RWPE2 (cell line): ENCODE measurements at regions not wholly inside any gene's neighbourhood (a gene's known extent, or its start where the extent isn't known, plus 50 kb on each side); places are given as distances from the start of the nearest gene placed in this dataset.
A peak's percentile ranks its signal among the peaks of the same experiment; 100 is the strongest.
"Not testable (repeated sequence)": the region's sequence is repeated elsewhere in the genome, so short reads cannot be mapped to it uniquely, and the experiment has no call there.

Source experiments
- ATAC-seq: fragments of 200-7000 bp; cut with Tn5 transposase; 3 replicates; pipeline ENCODE4 v1.9.1; 2021; ENCODE audit warnings: low read depth
- DNase-seq: peaks from one replicate; pipeline ENCODE4 v3.0.0-alpha.2; 2020; ENCODE audit warnings: low spot score
- H3K27ac ChIP-seq: fragments of 450-650 bp; 2 replicates; pipeline ENCODE4 v1.5.1; 2017; ENCODE audit warnings: mild to moderate bottlenecking; ENCODE audit not compliant: poor library complexity, severe bottlenecking
- H3K27me3 ChIP-seq: fragments of 250-450 bp; sonication (Bioruptor Pico); 2 replicates; pipeline ENCODE4 v1.5.1; 2021; ENCODE audit warnings: mild to moderate bottlenecking, moderate library complexity; ENCODE audit not compliant: insufficient read depth, poor library complexity, severe bottlenecking
- H3K36me3 ChIP-seq: fragments of 250-450 bp; sonication (Bioruptor Pico); 2 replicates; pipeline ENCODE4 v1.5.1; 2020; ENCODE audit warnings: low read depth, mild to moderate bottlenecking, moderate library complexity
- H3K4me1 ChIP-seq: fragments of 250-450 bp; sonication (Bioruptor Pico); 2 replicates; pipeline ENCODE4 v1.5.1; 2021; ENCODE audit warnings: mild to moderate bottlenecking, moderate library complexity; ENCODE audit not compliant: insufficient read depth, poor library complexity, severe bottlenecking
- H3K4me3 ChIP-seq: fragments of 250-450 bp; sonication (Bioruptor Pico); 2 replicates; pipeline ENCODE4 v1.5.1; 2021; ENCODE audit warnings: mild to moderate bottlenecking, moderate library complexity; ENCODE audit not compliant: severe bottlenecking
- H3K9me3 ChIP-seq: fragments of 250-450 bp; sonication (Bioruptor Pico); 2 replicates; pipeline ENCODE4 v1.5.1; 2021; ENCODE audit warnings: mild to moderate bottlenecking, moderate library complexity; ENCODE audit not compliant: severe bottlenecking

DNA sequence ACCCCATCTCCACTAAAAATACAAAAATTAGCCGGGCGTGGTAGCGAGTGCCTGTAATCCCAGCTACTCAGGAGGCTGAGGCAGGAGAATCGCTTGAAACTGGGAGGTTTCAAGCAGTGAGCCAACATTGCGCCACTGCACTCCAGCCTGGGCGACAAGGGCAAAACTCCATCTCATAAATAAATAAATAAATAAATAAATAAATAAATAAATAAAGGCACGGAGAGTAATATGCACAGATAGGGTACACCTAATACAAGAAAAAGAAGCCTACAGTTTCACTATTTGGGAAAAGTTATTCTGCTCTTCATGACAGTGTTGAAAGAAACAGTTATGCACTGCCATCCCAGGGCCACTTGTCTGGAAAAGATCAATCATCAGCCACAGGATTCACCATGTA is 285.2 kb downstream of the GOLGA6L6 start:
- H3K4me1 ChIP-seq, H3K36me3 ChIP-seq, H3K27me3 ChIP-seq, ATAC-seq, H3K27ac ChIP-seq, H3K4me3 ChIP-seq, DNase-seq, H3K9me3 ChIP-seq: not testable (repeated sequence)

DNA sequence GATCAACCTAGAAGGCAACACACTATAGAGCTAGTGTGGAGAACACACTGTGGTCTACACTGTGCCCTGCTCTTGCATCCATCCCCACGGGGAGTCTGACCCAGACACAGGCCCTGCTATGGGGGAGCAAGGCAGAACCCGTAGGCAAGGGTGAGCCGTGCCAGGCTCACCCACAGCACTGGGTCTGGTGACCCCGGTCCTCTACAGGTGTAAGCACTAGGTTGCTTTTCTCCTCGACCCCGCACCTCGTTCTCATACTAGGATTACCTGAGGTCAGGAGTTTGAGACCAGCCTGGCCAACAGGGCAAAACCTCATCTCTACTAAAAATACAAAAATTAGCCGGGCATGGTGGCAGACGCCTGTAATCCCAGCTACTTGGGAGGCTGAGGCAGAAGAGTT is 286.0 kb downstream of the GOLGA6L6 start:
- H3K27me3 ChIP-seq, DNase-seq, ATAC-seq, H3K27ac ChIP-seq, H3K9me3 ChIP-seq, H3K4me3 ChIP-seq, H3K4me1 ChIP-seq, H3K36me3 ChIP-seq: not testable (repeated sequence)

DNA sequence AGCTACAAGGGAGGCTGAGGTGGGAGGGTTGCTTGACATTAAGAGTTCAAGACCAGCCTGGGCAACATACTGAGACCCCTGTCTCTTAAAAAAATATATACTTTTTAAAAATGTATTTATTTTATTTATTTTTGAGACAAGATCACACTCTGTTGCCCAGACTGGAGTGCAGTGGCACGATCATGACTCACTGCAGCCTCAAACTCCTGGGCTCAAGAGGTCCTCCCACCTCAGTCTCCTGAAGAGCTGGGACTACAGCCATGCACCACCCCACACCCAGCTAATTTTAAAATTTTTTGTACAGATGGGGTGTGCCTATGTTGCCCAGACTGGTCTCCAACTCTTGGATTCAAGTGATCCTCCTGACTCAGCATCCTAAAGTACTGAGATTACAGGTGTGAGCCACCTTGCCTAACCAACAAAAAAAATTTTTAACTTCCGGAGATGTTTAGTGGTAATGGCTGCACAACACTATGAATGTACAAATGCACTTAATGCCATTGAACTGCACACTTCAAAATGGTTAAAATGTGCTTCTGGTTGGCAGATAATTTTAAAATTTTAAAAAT is 288.5 kb downstream of the GOLGA6L6 start:
- H3K36me3 ChIP-seq, H3K4me3 ChIP-seq, H3K27me3 ChIP-seq, DNase-seq, H3K27ac ChIP-seq, H3K4me1 ChIP-seq, ATAC-seq, H3K9me3 ChIP-seq: not testable (repeated sequence)

GRCh38 chr15:20252040-20252439 is 289.6 kb downstream of the GOLGA6L6 start:
- not testable (repeated sequence) for H3K9me3 ChIP-seq, H3K4me3 ChIP-seq, H3K27ac ChIP-seq, ATAC-seq, H3K27me3 ChIP-seq, H3K4me1 ChIP-seq, DNase-seq, H3K36me3 ChIP-seq

GRCh38 chr15:20251214-20252005 is 290.2 kb downstream of the GOLGA6L6 start:
- ATAC-seq, H3K4me3 ChIP-seq, H3K36me3 ChIP-seq, H3K9me3 ChIP-seq, H3K4me1 ChIP-seq, DNase-seq, H3K27ac ChIP-seq, H3K27me3 ChIP-seq: not testable (repeated sequence)

- not testable (repeated sequence) for DNase-seq, H3K36me3 ChIP-seq, H3K4me1 ChIP-seq, H3K27me3 ChIP-seq, H3K27ac ChIP-seq, ATAC-seq, H3K4me3 ChIP-seq, H3K9me3 ChIP-seq
These were observed 291.4 kb downstream of the GOLGA6L6 start for GRCh38 chr15:20250206-20250605.

- H3K27ac ChIP-seq, H3K4me1 ChIP-seq, H3K9me3 ChIP-seq, DNase-seq, ATAC-seq, H3K36me3 ChIP-seq, H3K27me3 ChIP-seq, H3K4me3 ChIP-seq: not testable (repeated sequence)
These were observed 292.0 kb downstream of the GOLGA6L6 start for GRCh38 chr15:20249677-20249970.

GRCh38 chr15:20248434-20248833 is 293.2 kb downstream of the GOLGA6L6 start:
- not testable (repeated sequence) for ATAC-seq, H3K9me3 ChIP-seq, H3K27me3 ChIP-seq, H3K36me3 ChIP-seq, DNase-seq, H3K27ac ChIP-seq, H3K4me3 ChIP-seq, H3K4me1 ChIP-seq

DNA sequence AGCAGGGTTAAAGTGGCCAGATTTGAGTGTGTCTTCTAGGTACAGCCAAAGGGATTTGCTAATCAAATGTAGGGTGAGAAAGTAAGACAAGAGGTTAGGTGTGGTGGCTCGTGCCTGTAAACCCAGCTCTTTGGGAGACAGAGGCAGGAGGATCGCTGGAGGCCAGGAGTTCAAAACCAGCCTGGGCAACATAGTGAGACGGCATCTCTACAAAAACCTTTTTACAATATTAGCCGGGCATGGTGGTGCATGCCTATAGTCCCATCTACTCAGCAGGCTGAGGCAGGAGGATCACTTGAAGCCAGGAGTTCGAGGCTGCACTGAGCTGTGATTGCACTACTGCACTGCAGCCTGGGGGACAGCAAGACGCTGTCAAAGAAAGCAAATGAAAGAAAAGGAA is 294.5 kb downstream of the GOLGA6L6 start:
- H3K36me3 ChIP-seq, H3K27ac ChIP-seq, H3K4me1 ChIP-seq, H3K27me3 ChIP-seq, DNase-seq, H3K4me3 ChIP-seq, H3K9me3 ChIP-seq, ATAC-seq: not testable (repeated sequence)

GRCh38 chr15:20246624-20247023 is 295.0 kb downstream of the GOLGA6L6 start:
- H3K27me3 ChIP-seq, H3K27ac ChIP-seq, H3K36me3 ChIP-seq, DNase-seq, H3K9me3 ChIP-seq, ATAC-seq, H3K4me3 ChIP-seq, H3K4me1 ChIP-seq: not testable (repeated sequence)

GRCh38 chr15:20245856-20246255 is 295.7 kb downstream of the GOLGA6L6 start:
- H3K4me1 ChIP-seq, DNase-seq, H3K4me3 ChIP-seq, H3K9me3 ChIP-seq, ATAC-seq, H3K27me3 ChIP-seq, H3K36me3 ChIP-seq, H3K27ac ChIP-seq: not testable (repeated sequence)

GRCh38 chr15:20244792-20245191 is 296.8 kb downstream of the GOLGA6L6 start:
- not testable (repeated sequence) for ATAC-seq, H3K9me3 ChIP-seq, H3K36me3 ChIP-seq, H3K27me3 ChIP-seq, H3K27ac ChIP-seq, H3K4me3 ChIP-seq, H3K4me1 ChIP-seq
- DNase-seq: peak; percentile 75
